ENCODE measurements at regions not wholly inside any gene's neighbourhood (a gene's known extent, or its start where the extent isn't known, plus 50 kb on each side); places are given as distances from the start of the nearest gene placed in this dataset.

GRCh38 chr1:38677756-38678155 is 181.8 kb downstream of the RRAGC start:
- TF ChIP-seq EZH2phosphoT487 (IDR thresholded peaks at IDR 0.05; ENCODE audit: unreplicated experiment) (no peak), CREB1 (CRISPR knock-in tag; IDR thresholded peaks at IDR 0.05; ENCODE audit: low read depth) (no peak), CTCF (conservative IDR thresholded peaks at IDR 0.05; ENCODE audit: low read depth in 2 of 2) (no peak), POLR2AphosphoS5 (IDR thresholded peaks at IDR 0.05; ENCODE audit: low read depth) (no peak), NANOG (IDR thresholded peaks at IDR 0.05; ENCODE audit: borderline replicate concordance) (no peak), EZH2 (IDR thresholded peaks at IDR 0.05; ENCODE audit: low read depth, unreplicated experiment) (no peak), ZNF114 (CRISPR knock-in tag; IDR thresholded peaks at IDR 0.05) (no peak)
- TF ChIP-seq, protein P1, sequence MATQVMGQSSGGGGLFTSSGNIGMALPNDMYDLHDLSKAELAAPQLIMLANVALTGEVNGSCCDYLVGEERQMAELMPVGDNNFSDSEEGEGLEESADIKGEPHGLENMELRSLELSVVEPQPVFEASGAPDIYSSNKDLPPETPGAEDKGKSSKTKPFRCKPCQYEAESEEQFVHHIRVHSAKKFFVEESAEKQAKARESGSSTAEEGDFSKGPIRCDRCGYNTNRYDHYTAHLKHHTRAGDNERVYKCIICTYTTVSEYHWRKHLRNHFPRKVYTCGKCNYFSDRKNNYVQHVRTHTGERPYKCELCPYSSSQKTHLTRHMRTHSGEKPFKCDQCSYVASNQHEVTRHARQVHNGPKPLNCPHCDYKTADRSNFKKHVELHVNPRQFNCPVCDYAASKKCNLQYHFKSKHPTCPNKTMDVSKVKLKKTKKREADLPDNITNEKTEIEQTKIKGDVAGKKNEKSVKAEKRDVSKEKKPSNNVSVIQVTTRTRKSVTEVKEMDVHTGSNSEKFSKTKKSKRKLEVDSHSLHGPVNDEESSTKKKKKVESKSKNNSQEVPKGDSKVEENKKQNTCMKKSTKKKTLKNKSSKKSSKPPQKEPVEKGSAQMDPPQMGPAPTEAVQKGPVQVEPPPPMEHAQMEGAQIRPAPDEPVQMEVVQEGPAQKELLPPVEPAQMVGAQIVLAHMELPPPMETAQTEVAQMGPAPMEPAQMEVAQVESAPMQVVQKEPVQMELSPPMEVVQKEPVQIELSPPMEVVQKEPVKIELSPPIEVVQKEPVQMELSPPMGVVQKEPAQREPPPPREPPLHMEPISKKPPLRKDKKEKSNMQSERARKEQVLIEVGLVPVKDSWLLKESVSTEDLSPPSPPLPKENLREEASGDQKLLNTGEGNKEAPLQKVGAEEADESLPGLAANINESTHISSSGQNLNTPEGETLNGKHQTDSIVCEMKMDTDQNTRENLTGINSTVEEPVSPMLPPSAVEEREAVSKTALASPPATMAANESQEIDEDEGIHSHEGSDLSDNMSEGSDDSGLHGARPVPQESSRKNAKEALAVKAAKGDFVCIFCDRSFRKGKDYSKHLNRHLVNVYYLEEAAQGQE (IDR thresholded peaks at IDR 0.05; ENCODE audit: unreplicated experiment), result no peak
- TF ChIP-seq, protein P2, sequence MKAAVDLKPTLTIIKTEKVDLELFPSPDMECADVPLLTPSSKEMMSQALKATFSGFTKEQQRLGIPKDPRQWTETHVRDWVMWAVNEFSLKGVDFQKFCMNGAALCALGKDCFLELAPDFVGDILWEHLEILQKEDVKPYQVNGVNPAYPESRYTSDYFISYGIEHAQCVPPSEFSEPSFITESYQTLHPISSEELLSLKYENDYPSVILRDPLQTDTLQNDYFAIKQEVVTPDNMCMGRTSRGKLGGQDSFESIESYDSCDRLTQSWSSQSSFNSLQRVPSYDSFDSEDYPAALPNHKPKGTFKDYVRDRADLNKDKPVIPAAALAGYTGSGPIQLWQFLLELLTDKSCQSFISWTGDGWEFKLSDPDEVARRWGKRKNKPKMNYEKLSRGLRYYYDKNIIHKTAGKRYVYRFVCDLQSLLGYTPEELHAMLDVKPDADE (IDR thresholded peaks at IDR 0.05), result no peak

All from GM23338 (cell line).